Testis (tissue), 2 donors: ENCODE measurements at regions not wholly inside any gene's neighbourhood (a gene's known extent, or its start where the extent isn't known, plus 50 kb on each side); places are given as distances from the start of the nearest gene placed in this dataset.

Experiments used
- POLR2A ChIP-seq: fragments of 450-650 bp; IDR thresholded peaks from one replicate; pipeline ENCODE4 v1.6.1; 2017; ENCODE audit warnings: antibody characterized with exemption, mild to moderate bottlenecking, moderate library complexity
- TF ChIP-seq, protein P1 (sequence below), 3 experiments: fragments of 450-650 bp in 2 of 3; fragments of 200-600 bp in 1 of 3; sonication (generic) in 1 of 3; IDR thresholded peaks; one replicate each; pipeline ENCODE4 v1.5.1; 2016 to 2019; ENCODE audit warnings: antibody characterized with exemption in 3 of 3, mild to moderate bottlenecking in 2 of 3, moderate library complexity in 1 of 3

- TF ChIP-seq, protein P1, sequence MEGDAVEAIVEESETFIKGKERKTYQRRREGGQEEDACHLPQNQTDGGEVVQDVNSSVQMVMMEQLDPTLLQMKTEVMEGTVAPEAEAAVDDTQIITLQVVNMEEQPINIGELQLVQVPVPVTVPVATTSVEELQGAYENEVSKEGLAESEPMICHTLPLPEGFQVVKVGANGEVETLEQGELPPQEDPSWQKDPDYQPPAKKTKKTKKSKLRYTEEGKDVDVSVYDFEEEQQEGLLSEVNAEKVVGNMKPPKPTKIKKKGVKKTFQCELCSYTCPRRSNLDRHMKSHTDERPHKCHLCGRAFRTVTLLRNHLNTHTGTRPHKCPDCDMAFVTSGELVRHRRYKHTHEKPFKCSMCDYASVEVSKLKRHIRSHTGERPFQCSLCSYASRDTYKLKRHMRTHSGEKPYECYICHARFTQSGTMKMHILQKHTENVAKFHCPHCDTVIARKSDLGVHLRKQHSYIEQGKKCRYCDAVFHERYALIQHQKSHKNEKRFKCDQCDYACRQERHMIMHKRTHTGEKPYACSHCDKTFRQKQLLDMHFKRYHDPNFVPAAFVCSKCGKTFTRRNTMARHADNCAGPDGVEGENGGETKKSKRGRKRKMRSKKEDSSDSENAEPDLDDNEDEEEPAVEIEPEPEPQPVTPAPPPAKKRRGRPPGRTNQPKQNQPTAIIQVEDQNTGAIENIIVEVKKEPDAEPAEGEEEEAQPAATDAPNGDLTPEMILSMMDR (IDR thresholded peaks at IDR 0.05): no peak
- no peak for TF ChIP-seq POLR2A
Measured at GRCh38 chr5:89484962-89485361, 602.0 kb upstream of the MEF2C start.
